ENCODE measurements at regions not wholly inside any gene's neighbourhood (a gene's known extent, or its start where the extent isn't known, plus 50 kb on each side); places are given as distances from the start of the nearest gene placed in this dataset.

- no peak for DNase-seq (ENCODE audit: low read depth in 3 of 3)
Measured at GRCh38 chr18:78737006-78737915, 242.4 kb upstream of the SALL3 start.

DNA sequence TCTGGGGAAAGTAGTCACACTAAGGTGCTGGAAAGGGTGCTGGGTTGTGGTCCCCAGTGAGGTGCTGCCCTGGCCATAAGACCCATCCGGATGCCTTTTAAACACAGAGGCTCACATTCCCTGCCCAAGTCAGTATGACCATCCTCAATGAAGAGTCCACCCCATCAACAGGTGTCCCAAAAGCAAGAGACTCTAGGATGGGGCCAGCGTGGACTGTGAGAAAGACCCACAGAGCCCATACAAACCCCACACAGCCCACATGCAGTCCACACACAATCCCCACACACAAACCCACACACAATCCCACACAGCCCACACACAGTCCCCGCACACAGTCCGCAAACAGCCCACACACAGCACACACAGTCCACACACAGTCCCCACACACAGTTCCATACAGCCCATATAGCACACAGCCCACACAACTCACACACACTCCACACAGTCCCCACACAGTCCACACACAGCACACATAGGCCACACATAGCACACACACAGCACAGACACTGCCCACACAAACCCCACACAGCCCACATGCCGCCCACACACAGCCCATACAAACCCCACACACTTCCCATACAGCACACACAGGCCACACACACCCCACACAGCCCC is 241.4 kb upstream of the SALL3 start:
- no peak for DNase-seq (ENCODE audit: low read depth in 3 of 3)

- DNase-seq (ENCODE audit: low read depth in 3 of 3): no peak
Measured at GRCh38 chr18:78739115-78739514, 240.5 kb upstream of the SALL3 start.

- DNase-seq (ENCODE audit: low read depth in 3 of 3): no peak
Measured at GRCh38 chr18:78739882-78740677, 239.5 kb upstream of the SALL3 start.

DNA sequence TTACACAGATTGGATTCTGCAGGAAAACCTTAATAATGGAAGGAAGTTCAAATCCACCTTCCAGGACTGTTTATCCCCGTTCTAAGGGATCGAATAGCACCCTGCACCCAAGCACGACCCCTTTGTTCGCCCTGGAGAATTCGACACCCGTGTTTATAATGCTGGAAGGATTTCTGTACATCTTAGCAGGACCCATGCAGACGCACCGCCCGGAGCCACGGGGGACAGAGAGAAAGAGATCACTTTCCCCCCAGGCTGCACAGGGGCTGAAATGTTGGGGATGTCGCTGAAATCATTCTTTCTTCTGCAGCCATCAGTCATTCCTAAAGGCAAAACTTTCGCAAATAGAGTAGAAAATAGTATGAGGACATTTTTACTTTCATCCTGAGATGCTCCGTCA is 238.7 kb upstream of the SALL3 start:
- no peak for DNase-seq (ENCODE audit: low read depth in 3 of 3)

DNA sequence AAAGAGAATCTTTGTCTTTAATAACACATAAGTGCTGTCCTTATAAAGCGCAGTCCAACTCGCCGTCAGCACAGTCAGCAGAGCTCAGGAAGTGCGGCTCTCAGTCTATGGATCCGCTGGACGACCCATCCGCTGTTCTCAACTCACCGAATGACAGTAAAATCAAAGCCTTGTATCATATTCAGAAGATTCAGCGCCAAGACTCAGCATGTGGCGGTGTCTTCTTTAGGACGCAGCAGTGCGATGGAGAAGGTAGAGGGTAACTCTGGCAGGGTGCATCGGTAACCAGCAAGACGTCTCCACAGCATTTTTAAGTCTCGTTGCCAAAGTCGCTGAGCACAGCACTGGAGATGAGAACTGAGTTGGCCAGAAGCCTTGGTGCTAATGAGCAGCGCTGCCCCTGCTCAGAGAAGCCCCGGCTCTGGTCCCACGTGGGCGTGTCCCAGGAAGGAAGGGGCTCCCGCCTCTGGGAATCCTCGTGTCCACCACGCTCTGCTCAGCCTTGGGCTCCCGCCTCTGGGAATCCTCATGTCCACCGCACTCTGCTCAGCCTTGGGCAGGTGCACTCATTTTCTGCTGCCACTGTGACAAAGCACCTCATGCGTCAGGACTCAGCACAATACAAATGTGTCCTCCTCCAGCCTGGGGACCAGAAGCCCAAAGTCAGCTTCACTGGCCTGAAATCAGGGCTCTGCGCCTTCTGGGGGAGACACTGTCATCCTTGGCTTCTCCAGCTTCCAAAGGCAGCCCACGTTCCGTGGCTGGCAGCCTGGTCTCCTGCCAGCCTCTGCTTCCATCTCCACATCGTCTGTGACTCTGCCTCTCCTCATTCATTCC is 238.0 kb upstream of the SALL3 start:
- DNase-seq (ENCODE audit: low read depth in 3 of 3): no peak

DNA sequence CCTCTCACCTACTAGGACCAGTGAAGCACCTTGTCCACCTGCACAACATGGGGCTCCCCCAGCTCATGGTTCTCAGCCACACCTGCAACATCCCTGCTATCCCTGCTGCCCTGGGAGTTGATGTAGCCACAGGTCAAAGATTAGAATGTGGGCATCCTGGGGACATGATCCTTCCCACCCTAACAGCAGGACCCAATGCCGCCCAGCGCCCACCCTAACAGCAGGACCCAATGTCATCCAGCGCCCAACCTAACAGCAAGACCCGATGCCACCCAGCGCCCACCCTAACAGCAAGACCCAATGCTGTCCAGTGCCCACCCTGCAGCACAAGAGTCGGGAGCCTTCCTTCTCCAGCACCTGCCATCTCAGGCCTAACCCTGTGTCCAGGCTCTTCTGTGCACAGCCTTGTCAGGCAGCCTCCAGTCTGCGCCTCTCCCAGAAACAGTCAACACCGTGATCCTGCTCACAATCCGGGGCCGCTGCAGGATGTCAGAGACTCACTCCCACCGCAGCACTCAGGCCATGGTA is 237.3 kb upstream of the SALL3 start:
- no peak for DNase-seq (ENCODE audit: low read depth in 3 of 3)

DNA sequence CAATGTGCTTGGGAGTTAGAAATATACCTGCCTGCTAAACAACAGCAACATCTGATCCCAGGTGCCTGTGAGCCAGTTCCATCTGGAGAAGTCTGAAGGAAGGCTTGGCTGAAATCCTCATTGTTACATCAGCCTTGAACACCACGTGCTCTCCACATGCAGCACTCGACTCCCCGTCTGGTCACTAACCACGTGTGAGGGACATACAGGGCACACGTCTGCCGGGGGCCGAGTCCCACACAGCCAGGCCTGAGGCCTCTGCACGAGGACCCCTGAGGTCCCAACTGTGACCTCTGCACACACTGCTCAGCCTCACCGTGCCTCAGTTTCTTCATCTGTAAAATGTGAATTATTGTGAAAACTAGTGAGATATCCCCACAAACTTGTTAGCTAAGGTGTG is 236.5 kb upstream of the SALL3 start:
- DNase-seq (ENCODE audit: low read depth in 3 of 3): no peak

- no peak for DNase-seq (ENCODE audit: low read depth in 3 of 3)
Measured at GRCh38 chr18:78751664-78752063, 228.0 kb upstream of the SALL3 start.

DNA sequence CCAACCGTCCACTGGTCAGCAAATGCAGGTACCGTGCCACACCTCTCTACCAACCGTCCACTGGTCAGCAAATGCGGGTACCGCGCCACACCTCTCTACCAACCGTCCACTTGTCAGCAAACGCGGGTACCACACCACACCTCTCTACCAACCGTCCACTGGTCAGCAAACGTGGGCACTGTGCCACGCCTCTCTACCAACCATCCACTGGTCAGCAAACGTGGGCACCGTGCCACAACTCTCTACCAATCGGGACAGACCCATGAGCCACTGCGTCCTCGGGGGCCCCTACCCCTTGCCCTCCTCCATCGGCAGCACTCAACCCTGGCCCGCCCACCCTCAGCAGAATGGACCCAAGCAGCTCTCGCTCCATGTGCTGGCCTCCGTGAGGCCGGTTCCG is 226.4 kb upstream of the SALL3 start:
- no peak for DNase-seq (ENCODE audit: low read depth in 3 of 3)

DNA sequence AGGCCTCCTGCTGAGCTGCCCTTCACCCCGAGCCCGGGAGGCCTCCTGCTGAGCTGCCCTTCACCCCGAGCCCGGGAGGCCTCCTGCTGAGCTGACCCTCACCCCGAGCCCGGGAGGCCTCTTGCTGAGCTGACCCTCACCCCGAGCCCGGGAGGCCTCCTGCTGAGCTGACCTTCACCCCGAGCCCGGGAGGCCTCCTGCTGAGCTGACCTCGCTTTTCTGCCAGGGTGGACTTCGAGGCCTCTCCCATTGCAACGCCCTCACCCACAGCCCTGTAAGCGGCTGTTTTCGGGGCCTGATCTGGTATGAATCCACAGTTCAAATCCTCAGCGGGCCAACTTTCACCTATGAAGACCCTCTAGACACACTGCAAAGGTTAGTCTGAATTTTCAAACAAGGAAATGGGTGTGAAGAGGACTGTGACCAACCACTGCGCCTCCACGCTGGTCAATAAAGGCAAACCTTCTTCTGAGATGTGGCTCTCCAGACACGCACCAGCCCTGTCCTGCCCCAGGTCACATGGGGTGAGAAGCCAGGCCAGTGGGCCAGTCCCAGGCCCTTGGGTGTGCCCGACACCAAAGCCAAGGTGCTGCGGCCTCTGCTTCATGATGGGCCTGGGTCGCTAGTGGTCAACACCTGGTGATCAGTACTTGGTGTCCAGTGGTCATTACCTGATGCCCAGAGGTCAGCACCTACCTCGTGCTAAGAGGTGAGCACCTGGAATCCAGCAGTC is 225.1 kb upstream of the SALL3 start:
- DNase-seq (ENCODE audit: low read depth in 3 of 3): no peak

GRCh38 chr18:78757014-78757413 is 222.6 kb upstream of the SALL3 start:
- no peak for DNase-seq (ENCODE audit: low read depth in 3 of 3)

GRCh38 chr18:78758496-78758895 is 221.1 kb upstream of the SALL3 start:
- DNase-seq (ENCODE audit: low read depth in 3 of 3): no peak

- no peak for DNase-seq (ENCODE audit: low read depth in 3 of 3)
Measured at GRCh38 chr18:78762753-78763152, 216.9 kb upstream of the SALL3 start.

GRCh38 chr18:78764544-78764943 is 215.1 kb upstream of the SALL3 start:
- DNase-seq (ENCODE audit: low read depth in 3 of 3): no peak

DNA sequence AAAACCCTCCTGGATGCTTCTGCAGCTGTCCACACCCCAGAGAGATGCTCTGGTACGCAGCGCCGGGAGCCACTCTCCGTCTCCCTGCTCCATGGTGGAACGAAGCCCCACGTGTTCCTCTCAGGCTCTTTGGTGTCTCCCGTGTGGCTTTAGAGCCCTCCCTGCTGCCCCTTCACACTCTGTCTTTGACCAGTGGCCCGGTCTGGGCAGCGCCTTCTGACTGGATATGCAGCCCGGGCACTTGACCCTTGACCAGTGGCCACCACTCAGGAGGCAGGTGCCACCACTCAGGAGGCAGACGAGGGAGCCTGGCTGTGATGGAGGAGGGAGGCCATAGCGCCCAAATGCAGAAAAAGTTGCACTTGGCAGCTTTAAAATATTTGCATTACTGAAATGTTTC is 214.5 kb upstream of the SALL3 start:
- no peak for DNase-seq (ENCODE audit: low read depth in 3 of 3)

- DNase-seq (ENCODE audit: low read depth in 3 of 3): no peak
Measured at GRCh38 chr18:78765637-78766281, 213.9 kb upstream of the SALL3 start.

GRCh38 chr18:78766651-78767533 is 212.7 kb upstream of the SALL3 start:
- no peak for DNase-seq (ENCODE audit: low read depth in 3 of 3)

DNA sequence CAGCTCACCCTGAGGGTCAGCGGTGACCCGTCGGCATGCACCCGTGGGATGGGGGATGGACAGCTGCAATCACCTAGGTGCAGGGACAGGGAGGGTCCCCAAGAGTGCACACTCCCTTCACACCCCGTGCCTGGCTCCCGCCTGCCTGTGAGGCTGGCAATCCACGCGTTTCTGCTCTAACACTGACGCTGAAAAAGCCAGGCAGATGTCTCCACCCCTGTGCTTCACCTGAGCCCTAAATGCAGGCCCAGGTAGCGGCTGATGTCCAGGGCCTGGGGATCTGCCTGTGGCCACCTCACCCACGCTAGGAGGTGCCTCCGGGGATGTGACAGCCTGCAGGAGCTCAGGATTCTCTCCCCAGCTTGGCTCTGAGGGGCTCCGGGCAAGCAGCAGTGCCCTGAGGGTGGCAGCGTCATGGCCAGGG is 212.0 kb upstream of the SALL3 start:
- no peak for DNase-seq (ENCODE audit: low read depth in 3 of 3)
